AML-193 (cell line): ENCODE measurements at regions not wholly inside any gene's neighbourhood (a gene's known extent, or its start where the extent isn't known, plus 50 kb on each side); places are given as distances from the start of the nearest gene placed in this dataset.

Source experiments
- DNase-seq, 2 experiments: peaks; one replicate each; lab custom pipeline; 2025; lab: John Stamatoyannopoulos, UW

GRCh38 chr1:13922466-13923110, 222.6 kb downstream of the PRDM2 start:
- no peak for DNase-seq

DNA sequence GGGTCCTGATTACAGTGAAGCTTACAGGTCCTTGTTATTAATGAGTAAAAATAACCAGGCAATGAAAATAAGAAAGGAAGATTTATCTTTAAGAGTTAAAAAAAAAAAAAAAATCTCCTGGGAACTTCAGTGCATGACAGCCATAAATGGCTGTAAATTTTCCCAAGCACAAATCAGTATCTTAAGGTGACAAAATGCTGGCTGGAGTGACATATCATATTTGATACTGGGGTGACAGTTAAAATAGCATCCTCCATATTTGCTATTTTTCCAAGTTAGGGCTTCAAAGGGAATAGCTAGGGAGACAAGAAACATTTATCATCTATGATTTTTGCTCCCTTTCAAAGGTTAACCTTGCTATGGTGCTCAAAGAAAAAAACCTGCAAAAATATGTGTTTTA, 226.6 kb downstream of the PRDM2 start:
- DNase-seq: no peak

DNA sequence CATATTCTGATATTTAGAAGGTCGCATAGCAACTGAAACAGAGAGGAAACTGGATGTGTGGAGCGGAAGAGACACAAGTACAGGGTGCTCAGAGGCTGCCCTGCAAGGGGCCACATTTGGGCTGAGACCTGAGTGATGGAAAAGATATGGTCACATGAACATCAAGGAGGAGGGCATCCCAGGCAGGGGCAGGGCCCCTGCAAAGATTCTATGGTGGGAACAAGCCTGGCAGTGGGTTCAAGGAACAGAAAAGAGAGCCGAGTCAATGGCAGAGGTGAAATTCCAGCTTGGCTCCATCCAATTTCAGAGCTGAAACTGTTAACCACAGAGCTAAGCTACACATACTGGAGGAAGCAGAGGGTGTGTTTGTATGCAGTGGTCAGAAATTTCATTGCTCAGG, 227.7 kb downstream of the PRDM2 start:
- no peak for DNase-seq

DNA sequence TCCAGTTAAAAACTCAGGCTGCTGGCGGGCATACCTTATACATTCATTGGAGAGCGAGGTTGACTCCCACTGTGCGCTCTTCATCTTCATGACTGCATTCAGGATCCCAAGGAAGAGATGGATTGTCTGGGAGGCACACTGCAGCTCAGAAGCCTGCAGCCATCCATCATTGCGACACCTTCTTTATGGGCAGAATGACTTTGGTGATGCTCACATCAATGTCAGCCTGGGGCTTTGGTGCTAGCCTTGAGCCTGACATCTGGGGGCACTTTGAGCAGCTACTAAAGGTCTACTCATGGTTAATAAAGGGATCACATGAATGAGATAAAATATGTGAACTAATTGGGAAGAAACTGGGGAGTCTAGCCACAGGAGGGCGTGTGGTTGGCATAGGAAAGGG, 229.3 kb downstream of the PRDM2 start:
- no peak for DNase-seq

DNA sequence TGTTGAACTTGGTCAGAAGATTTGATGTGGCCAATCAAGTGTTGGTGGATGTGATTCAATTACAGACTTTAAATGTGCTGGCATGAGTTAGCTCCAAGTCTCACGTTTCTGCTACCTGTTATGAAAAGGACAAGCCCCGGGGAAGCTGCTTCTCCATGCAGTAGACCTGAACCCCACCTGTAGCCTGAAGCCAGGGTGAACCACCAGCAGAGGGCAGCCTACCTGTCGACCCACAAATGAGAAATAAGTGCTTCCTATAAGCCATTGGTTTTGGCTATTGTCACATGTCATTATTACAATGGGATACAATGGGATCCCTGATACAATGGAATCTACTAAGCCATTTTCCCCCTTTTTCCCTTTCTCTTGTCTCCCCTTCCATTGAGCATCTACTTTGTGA, 230.2 kb downstream of the PRDM2 start:
- peak; percentile 1 for DNase-seq

DNA sequence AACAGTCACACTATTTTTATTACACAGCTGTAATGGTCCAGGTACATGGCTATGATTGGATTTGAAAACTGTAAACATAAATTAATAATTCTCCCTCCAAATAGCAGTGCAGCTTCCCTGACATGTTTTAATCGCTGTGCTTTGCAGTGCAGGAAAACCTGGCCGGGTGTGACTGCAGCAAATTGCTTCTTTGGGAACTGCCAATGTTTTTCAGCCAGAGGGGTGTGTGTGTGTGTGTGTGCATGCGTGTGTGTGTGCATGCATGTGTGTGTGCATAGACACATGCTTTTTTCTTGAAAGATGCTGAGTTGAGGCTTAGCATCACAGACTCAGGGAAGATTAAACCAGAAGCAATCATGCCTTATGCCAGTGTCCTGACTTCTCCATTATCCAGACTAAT, 231.2 kb downstream of the PRDM2 start:
- DNase-seq: no peak

- no peak for DNase-seq
Observed at GRCh38 chr1:13935336-13935735, 235.3 kb downstream of the PRDM2 start.

- DNase-seq: no peak
Observed at GRCh38 chr1:13941315-13941714, 241.3 kb downstream of the PRDM2 start.

- DNase-seq: no peak
Observed at GRCh38 chr1:13943055-13943454, 243.1 kb downstream of the PRDM2 start.

DNA sequence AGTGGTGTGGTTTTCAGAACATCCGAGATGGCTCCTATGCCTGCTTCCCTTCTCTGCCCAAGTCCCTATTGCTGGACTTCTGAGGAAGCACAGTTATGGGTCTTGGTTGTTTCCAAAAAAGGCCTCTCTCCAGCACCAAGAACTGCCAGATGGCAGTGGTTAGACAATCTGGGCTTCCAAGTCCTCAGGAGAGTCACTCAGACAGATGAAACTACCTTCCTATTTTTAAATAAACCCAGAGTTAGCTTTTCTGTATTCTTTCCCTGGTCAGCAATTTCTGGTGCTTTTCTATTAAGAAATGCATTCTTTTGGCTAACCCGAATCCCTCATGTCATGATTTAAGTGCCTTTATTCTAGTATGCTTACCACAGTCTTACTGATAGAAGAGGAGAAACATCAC, 245.9 kb downstream of the PRDM2 start:
- no peak for DNase-seq

DNA sequence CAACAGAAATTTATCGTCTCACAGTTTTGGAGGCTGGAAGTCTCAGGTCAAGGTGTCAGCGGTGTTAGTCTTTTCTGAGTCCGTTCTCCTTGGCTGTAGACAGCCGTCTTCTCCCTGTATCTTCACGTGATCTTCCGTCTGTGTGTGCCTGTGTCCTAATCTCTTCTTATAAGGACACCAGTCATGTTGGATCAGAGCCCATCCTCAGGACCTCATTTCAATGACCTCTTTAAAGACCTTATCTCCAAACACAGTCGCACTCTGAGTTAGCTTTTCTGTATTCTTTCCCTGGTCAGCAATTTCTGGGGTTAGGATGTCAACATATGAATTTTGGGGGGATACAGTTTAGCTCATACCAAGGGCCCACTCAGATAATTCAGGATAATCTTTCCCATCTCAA, 247.7 kb downstream of the PRDM2 start:
- no peak for DNase-seq

DNA sequence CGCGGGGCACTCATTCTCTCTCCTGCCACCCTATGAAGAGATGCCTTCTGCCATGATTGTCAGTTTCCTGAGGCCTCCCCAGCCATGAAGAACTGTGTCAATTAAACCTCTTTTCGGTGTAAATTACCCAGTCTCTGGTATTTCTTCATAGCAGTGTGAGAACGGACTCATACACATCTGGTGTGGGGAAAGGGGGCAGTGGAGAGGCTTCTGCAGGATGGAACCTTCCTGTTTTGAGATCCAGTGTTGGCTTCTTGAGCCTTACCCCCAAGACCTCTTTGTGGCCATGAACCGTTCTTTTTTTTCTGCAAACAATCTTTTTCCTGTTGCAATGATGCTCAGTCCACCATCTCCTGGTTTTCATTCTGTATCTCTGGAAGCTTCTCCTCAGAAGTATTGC, 248.4 kb downstream of the PRDM2 start:
- DNase-seq: no peak

DNA sequence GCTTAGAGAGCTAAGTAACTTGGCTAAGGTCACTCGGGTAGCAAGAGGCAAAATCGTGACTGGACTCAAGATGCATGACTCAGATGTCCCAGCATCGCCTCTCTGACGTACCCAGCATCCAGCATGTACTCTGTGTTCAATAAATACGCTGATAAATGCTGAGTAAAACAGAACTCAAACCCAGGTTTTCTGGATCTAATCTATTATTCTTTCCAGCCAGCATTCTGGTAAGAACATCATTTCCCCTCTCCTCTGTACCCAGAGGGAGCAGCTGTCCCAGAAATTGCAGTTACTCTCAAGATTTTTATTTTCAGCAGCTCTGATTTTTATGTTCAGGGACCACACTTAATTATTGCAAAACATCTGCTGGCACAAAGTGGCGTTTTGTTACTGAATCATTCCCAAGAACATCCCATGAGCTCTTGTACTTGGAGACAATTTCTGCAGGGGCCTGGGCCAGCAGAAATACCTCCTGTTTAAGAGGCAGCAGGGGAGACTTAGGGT, 249.0 kb downstream of the PRDM2 start:
- DNase-seq: no peak

GRCh38 chr1:13949546-13949945, 249.6 kb downstream of the PRDM2 start:
- no peak for DNase-seq

DNA sequence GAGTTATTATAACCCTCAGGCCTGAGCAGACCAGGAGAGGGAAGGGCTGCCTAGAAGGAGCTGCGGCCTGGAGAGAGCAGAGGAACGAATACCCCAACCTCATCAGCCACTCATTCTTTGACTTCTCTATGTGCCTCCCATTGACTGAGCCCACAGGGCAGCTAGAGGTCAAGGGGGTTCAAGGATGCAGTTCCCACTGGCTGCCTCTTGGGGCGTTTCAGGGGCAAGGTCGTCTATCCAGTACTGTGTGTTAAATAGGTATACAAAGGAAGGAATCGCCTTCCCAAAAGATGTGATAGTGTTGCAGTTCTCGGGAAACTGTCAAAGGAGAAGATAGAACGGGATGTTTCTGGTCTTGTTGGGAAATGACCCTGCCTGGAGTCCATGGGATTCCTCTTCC, 250.6 kb downstream of the PRDM2 start:
- DNase-seq: peak in 1 of 2 experiments; percentile 1

GRCh38 chr1:13951793-13952751, 252.1 kb downstream of the PRDM2 start:
- no peak for DNase-seq

- no peak for DNase-seq
Observed at GRCh38 chr1:13952985-13953384, 253.0 kb downstream of the PRDM2 start.

DNA sequence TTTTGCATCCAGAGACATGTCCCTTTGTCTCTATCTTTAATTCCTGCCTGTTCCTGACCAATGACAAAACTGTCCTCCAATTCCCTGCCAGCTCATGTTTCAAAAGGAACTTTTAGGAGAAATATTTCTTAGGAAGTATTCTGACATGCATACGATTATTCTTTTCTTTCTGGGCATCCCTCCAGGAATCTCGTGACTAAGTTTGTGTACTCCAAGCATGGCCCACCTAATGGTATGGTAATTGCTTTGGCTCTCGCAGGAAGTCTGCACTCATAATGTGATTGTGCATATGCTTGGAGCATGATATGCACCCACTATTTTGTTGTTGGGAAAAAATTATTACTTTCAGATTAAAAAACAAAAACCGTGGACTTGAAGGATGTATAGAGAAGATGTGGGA, 256.4 kb downstream of the PRDM2 start:
- DNase-seq: no peak

GRCh38 chr1:13960375-13960987, 260.5 kb downstream of the PRDM2 start:
- DNase-seq: peak in 1 of 2 experiments; percentile 5

- DNase-seq: no peak
Observed at GRCh38 chr1:13964768-13965167, 264.8 kb downstream of the PRDM2 start.

- peak in 1 of 2 experiments; percentile 2 for DNase-seq
Observed at GRCh38 chr1:13965770-13966398, 265.9 kb downstream of the PRDM2 start.

DNA sequence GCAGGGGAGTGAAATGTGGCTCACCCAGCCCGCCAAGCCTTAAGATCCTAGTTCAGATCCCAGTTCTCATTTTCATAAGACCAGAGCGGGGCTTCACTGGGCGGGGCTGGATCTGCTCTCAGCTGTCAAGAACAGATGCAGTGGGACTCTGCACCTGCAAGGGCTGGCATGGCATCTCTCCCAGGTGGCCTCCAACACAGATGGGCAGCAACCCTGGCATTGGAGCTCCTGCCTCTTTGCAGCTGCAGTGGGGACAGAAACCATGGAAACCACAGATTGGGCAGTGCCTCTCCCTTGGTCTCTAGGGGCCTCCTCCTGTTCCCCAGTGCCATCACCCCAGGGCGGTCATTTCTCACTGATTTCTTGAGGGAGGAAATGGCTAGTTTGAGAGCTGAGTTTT, 267.7 kb downstream of the PRDM2 start:
- DNase-seq: no peak
